ENCODE measurements at regions not wholly inside any gene's neighbourhood (a gene's known extent, or its start where the extent isn't known, plus 50 kb on each side); places are given as distances from the start of the nearest gene placed in this dataset.

- TF ChIP-seq CTCF (IDR thresholded peaks at IDR 0.05) (no peak), POLR2A (IDR thresholded peaks at IDR 0.05) (no peak)
Measured at GRCh38 chr21:27532076-27532475, 565.2 kb upstream of the ADAMTS5 start.
